ENCODE measurements at regions not wholly inside any gene's neighbourhood (a gene's known extent, or its start where the extent isn't known, plus 50 kb on each side); places are given as distances from the start of the nearest gene placed in this dataset.

DNA sequence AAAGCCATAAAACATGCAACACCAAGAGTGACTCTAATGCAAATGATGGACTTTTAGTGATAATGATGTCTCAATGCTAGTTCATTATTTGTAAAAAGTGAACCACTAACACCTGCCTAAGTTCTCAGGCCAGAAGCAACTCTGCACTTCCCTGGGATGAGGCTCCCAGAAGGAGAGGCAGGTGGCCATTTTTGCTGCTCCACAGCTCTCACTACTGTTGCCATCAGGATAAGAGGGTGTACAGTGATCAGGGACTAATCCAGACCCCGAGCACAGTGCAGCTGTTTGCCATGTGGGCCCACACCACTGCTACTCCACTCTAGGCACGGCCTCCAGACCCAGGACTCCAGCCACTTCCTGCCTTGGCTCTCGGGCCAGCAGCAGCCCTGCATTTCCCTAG lies 828.3 kb upstream of the MIR17HG start:
- no peak for DNase-seq

DNA sequence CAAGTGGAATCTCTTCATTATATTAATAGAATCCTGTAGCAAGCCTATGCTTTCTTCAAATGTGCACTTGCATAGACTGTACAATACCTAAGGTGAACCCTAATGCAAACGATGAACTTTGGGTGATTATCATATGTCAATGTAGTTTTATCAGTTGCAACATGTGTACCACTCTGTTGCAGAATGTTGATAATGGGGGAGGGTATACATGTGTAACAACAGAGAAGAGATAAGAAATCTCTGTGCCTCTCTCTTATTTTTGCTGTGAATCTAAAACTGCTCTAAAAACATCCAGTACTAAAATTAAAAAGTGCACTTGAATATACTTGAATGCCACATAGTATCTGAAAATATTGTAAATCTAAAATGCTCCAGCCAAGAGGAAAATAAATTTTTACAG lies 820.8 kb upstream of the MIR17HG start:
- no peak for DNase-seq

DNA sequence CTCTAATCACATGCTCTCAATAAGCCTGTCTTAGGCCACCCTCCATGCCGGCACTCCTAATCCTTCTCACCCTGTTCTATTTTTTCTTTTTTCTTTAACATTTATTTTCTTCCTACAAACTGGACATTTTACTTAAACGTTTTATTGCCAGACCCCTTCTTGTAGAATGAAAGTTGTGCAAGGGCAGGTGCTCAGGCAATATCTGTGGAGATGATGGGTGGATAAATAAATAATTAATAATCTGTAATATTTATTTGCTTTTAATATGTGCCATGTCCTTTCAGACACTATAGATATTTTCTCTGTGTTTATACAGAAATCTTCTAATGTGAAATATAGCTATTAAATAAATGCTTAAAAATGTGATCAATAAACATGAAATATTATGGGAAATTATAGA lies 815.7 kb upstream of the MIR17HG start:
- DNase-seq = no peak

DNA sequence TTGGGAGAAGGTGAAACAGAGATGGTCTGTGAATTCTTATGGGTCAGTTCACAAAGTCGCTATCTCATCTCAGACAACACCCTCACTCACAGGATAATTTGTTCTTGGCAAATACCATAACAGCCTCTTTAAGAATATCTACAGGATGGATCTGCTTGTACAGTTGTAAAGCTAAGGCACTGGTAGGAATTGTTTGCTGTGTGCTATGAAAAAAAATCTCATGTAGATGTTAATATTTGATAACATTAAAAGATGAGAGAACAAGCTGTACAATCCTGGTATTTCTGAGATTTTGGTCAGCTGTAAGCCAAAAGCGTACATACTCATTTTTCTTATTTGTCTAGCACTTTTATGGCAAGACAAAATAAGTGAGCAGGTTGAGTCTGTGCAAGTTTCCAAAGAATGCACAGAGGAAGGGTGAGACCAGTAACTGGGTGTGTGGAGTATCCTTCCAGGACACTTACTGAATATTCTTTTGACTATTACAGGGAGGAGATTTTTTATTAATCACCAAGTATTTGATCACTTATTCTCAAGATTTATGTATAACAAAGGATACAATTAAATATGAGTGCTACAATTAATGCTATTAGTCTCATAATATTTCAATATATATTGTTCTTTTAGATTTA lies 814.5 kb upstream of the MIR17HG start:
- no peak for DNase-seq

DNA sequence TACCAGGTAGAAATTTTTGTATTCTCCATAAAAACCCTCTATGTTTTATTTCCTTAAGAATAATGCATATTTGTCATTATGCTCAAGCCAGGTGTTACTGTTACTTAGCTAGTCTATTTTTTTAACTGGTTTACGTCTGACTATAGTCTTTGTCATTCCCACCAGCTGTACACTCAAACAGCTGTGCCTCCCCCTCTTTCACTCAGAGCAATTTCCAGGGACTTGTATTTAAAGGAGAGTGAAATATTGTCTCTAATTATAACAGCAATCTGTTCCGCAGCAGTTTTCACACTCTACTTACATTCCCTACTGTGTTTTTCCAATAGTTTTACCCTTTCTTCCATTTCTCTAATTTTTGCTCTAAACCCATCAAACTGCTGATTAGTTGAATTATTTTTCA lies 813.6 kb upstream of the MIR17HG start:
- DNase-seq = no peak

DNA sequence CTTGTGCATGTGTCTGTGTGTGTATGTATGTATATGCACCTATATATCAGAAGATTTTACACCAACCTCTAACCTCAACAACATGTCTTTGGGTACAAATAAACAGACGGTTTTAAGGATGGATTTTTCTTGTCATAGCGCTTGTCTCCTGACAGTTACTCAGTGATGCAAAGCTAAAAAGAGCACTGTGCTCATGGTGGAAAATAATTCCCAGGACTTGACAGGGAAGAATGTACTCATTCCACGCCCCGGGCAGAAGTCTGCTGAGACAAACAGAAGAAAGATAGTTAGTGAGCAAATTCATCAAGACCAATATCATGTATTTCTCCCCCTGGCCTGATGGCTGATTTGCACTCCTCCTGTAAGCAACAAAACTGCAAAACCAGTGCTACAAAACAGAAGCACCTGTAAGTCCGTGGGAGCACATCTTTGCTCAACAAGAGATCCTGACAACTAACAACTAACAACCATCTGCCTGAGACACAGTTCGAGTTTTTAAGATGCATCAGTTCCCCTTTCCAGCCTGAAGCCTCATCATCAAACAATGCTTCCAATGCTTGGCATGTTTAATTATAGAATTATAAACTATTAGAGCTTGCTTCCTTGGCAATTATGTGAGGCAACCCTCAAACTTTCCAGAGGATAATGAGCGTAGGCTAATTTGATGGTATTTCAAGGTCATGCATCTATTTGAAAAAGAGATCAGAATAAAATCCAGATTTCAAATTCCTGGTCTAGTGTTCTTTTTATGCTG lies 812.7 kb upstream of the MIR17HG start:
- no peak for DNase-seq

DNA sequence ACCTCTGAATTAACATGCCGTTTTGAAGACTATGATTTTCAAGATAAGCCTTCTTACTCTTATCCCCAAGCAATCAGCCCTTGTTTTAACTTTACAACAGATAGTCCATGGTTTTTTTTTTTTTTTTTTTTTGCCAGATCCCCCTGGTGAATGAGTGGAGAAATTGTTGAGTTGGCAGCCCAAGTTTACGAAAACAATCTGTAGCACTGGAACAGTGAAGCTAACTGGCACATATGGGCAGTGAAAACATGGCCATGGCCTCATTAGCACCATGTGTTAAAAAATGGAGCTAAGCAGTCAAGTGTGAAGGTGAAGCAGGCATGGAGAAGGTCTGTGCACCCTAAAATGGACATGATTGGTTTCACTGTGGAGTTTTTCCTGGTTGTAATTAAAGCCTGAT lies 812.1 kb upstream of the MIR17HG start:
- DNase-seq = no peak

DNA sequence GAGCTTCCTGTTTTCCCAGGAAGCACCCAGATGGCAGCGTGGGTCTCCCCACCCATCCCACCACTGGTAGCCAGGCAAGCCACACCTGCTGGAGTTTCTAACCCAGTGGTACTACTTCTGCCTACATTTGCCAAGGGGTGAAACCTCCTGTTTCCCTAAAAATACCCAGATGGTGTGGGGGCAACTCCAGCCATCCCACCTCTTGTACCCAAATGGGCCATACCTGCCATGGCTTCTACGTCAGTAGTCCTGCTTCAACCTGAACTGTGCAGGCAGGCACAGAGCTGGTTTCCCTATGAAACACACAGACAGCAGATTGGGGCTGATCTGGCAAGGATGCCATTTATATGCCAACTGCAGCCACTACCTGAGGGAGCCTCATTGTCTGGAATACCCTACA lies 809.4 kb upstream of the MIR17HG start:
- DNase-seq = no peak

DNA sequence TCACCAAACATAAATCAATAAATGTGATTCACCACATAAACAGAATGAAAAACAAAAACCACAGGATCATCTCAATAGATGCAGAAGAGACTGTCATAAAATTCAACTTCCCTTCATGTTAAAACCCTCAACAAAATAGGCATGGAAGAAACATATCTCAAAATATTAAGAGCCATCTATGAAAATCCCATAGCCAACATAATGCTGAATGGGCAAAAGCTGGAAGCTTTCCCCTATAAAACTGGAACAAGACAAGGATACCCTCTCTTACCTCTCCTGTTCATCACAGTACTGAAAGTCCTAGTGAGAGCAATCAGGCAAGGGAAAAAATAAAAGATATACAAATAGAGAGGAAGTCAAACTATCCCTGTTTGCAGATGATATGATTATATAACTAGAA lies 806.1 kb upstream of the MIR17HG start:
- DNase-seq = no peak

DNA sequence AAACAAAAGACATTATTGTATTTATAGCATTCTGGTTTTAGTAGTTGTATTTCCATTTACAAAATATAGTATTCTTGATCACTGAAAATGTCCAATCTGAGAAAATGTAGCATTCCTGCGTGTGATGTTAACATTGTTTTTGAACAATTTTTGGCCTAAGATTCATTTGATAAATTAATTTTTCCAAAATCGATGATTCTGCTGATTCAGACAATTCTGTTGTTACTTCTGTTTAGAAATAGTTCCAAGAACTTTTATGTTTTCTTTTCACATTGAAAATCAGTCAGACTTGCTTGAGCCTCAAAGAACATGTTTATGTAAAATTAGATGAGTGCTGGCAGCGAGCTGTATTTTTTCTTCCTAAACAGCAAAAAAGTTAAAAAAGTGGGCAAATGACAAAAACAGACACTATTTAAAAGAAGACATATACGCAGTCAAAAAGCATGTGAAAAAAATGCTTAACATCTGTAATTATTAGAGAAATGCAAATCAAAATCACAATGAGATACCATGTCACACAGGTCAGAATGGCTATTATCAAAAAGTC lies 804.5 kb upstream of the MIR17HG start:
- DNase-seq = no peak

DNA sequence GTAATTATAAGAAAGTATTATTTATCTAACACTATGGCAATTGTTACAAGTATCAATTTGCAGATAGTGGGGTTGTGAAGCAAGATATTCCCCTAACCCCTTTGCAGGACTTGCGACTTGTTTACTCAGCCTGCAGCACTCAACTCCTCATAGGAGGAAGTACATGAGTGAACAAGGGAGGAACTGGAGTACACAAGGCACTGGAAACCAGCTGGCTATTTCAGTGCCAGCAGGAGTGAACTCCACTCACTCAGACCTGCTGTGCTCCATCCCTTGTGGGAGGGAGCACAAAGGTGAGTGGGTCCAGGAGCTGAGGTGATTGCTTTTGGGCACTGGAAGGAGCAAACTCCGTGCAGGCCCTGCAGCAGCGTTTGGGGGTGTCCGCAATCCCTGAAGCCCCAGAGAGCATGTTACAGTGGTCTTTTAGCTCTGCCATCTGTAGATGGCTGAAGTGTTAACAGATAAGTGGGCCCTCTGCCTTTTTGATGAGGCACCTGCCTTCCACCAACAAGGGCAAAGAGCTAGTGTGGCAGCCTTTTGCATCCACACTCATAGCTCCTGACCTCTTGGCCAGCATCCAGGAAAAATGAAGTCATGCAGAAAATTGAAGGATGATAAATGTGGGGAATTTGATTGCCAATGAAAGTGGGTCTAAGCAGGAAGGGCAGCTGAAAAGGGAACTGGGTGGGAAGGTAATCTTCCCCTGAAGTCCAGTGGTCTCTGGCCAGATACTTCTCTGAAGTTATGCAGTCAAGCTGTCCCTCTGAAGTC lies 802.2 kb upstream of the MIR17HG start:
- no peak for DNase-seq

DNA sequence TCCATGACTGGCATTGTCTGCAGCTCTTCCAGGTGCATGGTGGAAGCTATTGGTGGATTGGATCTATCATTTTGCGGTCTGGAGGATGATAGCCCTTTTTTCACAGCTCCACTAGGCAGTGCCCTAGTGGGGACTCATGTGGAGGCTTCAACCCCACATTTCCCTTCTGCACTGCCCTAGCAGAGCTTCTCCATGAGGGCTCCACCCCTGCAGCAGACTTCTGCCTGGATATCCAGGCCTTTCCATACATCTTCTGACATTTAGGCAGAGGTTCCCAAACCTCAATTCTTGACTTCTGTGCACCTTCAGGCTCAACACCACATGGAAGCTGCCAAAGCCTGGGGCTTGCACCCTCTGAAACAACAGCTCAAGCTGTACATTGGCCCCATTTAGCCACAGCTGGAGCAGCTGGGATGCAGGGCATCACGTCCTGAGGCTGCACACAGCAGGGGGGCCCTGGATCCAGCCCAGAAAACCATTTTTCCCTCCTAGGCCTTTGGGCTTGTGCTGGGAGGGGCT lies 800.2 kb upstream of the MIR17HG start:
- no peak for DNase-seq

DNA sequence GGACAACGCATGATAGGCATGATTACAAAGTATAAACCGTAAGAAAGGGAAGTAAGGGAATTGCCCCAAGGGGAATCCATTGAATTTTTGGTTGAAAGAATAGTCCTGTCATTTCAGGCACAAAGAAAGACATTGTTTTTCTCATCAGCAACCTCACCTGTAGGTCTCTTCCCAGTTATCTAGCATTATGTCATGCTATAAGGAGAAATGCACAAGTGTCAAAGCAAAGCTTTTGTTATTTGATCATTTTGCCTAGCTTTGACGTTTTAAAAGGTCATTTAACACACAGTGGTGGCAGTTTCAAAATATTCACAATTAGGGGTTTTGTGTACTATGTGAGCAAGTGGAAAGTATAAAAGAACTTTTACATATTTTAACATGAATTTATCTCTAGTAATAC lies 796.2 kb upstream of the MIR17HG start:
- DNase-seq = no peak

DNA sequence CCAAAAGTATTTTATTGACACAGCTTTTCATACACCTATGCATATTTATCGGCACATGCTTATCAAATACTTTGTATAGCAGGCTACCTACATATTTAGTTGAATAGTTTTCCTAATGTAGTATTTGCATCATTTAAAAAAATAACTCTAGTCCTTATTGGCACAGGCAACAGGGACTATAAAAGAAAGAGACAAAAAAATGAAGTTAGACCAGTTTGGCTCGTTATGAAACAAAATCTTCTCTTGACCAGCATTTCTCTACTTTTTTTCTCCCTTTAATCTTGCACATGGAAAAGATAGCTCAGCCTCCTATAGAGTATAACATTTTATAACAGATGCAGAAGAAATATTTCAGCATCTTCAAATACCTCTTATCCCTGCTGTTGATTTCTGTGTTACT lies 794.8 kb upstream of the MIR17HG start:
- no peak for DNase-seq

DNA sequence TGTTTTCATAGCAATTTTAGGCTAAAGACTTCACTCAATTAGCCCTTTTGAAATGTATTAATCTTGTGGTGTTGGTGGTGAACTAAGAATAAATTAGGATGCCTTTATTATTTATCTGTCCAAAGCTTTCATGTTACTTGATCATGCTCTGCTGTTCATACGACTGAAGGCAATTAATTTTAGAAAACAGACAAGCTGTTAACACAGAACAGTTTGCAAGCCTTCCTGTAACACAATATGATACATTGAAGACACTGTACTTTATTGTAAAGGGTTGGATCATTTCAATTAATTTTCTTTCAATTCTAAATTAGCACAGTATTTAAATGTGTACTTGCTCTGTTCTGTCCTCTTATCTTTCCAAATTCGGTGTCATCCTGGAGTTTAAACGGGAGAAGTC lies 794.3 kb upstream of the MIR17HG start:
- DNase-seq = no peak

DNA sequence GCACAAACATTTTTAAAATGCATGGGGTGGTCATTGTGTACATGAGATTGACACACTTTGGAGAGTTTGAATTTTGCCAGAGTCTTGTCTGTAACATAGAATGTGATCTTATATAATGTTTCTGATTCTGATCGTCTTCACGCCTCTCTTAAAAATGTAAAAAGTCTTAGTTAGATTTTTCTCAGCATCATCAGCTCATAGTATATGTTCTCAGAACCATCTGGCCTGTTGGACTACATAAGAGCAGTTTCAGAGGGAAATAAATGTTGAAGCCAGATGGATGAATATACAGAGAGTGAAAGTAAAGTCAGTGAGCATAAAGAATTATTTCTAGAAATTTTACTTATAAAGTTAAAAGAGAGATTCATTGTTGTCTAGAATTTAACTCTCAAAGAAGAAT lies 789.9 kb upstream of the MIR17HG start:
- DNase-seq = no peak

DNA sequence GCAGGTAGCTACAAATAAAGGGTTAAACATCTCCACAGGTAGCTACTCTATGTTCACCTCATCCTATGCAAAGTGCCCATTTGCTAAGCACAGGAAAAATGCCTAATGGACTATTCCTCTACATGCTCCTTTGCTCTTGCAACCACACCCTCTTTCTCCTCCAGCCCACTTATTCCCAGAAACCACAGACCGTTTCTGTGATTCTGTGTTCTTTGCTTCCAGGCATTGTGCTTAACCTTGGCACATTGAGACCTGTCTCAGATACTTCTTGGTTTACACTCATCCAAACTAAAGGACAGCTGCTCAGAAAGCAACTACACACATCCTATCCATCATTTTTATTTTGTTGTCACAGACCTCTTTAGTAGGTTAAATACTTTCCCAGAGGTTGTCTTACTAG lies 785.0 kb upstream of the MIR17HG start:
- no peak for DNase-seq

DNA sequence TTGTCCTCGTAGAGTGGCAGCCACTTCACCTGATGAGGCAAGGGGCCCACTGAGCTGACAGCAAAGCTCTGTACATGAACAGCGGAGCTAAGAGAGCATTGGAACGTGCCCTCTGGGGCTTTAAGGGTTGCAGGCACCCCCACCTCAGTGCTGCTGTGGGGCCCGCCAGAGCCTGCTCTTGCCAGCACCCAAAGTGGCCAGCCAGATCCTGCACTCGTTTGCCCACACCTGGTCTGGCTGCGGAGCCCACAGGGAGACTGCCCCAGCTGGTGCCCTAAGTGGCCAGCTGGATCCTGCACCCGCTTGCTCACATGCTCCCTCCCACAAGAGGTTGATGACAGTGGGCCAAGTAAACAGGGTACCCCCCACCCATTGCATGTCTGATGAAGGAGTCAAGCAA lies 783.4 kb upstream of the MIR17HG start:
- DNase-seq = no peak

DNA sequence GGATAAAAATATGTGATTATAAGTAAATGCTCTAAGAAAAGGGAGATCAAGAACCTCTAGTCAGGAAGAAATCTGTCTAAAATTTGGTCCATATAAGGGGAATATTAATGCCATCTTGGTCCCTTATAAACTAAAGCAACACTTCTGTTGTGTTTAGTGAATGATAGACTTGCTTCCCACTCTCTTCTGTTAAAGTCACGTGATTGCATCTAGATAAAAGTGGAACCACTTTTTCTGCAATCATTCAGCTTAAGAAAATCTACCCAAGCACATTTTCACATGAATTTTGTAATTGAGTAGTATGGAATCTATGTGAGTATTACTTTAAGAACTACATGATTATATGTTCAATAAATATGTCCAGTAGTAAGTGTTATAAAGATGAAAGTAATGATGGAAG lies 782.9 kb upstream of the MIR17HG start:
- no peak for DNase-seq

DNA sequence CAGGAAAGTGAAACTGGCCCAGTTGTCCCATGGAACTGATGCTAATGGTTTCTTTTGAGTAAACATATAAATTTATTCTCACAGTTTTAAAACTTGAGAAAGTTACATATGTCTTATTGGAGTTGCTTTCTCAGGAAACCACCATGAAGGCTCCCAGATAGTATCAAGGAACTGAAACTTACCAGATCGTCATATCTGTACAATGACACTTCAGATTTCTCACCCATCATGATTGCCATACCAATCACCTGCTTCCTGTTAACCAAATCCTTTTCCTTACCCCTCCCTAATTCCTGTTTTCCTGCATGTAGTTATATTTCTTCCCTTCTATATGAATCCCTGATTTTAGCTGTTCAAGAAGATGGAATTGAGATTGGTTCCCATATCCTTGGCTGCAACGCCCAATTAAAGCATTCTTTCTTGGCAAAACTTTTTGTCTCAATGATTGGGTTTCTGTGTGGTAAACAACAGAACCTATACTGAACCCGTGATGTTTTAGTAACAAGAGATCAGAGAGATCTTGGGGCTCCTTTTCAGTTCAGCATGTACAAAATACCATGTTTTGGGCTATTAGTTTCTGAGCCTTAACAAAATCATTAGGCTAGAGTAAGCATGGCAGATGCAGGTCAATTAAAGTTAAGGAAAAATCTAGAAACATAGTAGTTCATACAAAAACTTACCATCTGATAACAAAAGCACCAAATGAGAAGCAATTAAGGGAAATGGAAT lies 781.3 kb upstream of the MIR17HG start:
- no peak for DNase-seq

DNA sequence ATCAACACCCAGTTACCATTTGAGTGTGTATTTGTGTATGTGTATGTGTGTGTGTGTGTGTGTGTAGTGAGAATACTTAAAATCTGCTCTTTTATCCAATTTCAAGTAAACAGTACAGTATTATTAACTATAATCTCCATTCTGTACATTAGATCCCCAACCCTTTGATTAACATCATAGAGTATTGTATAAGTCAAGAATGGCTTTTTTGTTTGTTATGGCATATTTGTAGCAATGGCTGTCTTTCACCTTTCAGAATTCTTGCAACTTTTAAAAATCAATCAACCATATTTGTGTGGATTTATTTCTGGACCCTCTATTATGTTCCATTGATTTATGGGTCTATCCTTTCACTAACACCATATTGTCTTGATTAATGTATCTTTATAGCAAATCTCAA lies 779.3 kb upstream of the MIR17HG start:
- no peak for DNase-seq

DNA sequence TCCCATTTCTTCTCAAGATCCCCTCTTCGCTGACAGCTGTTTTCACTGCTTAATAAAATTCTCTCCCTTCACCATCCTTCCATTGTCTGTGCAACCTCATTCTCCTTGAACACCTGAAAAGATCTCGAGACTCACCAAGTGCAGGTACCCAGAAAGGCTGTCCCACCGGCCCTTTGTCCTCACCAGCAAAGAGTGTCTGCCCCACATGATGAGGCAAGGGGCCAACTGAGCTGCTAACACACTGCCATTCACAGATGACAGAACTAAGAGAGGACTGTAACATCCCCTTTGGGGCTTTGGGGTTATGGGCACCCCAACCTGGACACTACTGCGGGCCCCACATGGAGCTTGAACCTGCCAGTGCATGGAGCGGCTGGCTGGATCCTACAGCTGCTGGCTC lies 771.4 kb upstream of the MIR17HG start:
- DNase-seq = no peak

DNA sequence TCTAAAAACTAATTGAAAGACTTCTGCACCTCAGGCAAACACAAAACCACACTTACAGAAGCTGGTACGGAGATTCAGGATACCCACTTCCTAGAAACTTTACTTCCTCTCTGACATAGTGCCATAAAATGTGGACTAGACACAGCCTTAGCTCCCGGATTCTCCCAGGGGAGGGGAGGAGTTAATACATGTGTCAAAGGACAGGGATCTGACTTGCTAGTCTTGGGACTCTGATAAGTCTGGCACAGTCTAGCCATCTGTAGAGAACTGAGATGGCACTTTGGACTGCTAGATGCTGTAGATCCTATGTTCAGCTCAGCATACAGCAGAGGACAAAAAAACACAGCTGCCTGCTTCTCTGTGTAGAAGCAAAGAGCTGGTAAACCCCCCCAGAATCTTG lies 769.8 kb upstream of the MIR17HG start:
- DNase-seq = no peak

Data from SW 1271 (cell line).